Endothelial cell of umbilical vein (primary cell): ENCODE measurements at regions not wholly inside any gene's neighbourhood (a gene's known extent, or its start where the extent isn't known, plus 50 kb on each side); places are given as distances from the start of the nearest gene placed in this dataset.

Experiments used
- BruUV-seq: library from RNA; stranded (reverse); fragments of 400-500 nt; replicated peaks from 2 replicates; lab custom pipeline; 2021; lab: Mats Ljungman, UMichigan
- CTCF ChIA-PET: fragments of 300-600, 350-600 bp; sonication (Branson Sonifier 250); formaldehyde crosslinking; loops from one replicate; lab custom pipeline; 2021; ENCODE audit warnings: antibody characterized with exemption, inconsistent platforms; lab: Charles Lee
- POLR2A ChIA-PET: fragments of 300-600, 350-600 bp; sonication (Branson Sonifier 250); formaldehyde crosslinking; loops from one replicate; lab custom pipeline; 2021; ENCODE audit warnings: antibody characterized with exemption, inconsistent platforms; lab: Charles Lee
- DNase-seq: peaks from one replicate; pipeline ENCODE4 v3.0.0-alpha.2; 2011; ENCODE audit warnings: low read depth, low spot score
- FAIRE-seq: peaks from 2 replicates; lab custom pipeline; 2011; peaks lifted over from hg19 to GRCh38; lab: Jason Lieb, UNC
- H2AFZ ChIP-seq: 2 replicates; pipeline ENCODE4 v1.6.0; 2012; ENCODE audit warnings: low read depth, low read length, control low read depth, inconsistent platforms
- H3K27ac ChIP-seq: 2 replicates; pipeline ENCODE4 v1.5.1; 2011; ENCODE audit warnings: low read depth, mild to moderate bottlenecking, control low read depth, low read length, moderate library complexity; ENCODE audit not compliant: insufficient read depth
- H3K27me3 ChIP-seq, 2 experiments: 2 replicates each; pipeline versions ENCODE4 v1.6.0 to v1.6.1; 2011; ENCODE audit warnings: low read length in 2 of 2, mixed read lengths in 1 of 2; ENCODE audit not compliant: control insufficient read depth in 2 of 2, insufficient read depth in 2 of 2
- H3K36me3 ChIP-seq, 2 experiments: 2 replicates in 1 of 2; 3 replicates in 1 of 2; pipeline ENCODE4 v1.5.1; 2011; ENCODE audit warnings: low read length in 2 of 2, mild to moderate bottlenecking in 1 of 2, moderate library complexity in 1 of 2; ENCODE audit not compliant: control insufficient read depth in 2 of 2, insufficient read depth in 2 of 2; ENCODE audit errors: extremely low read depth in 1 of 2
- H3K4me1 ChIP-seq: 3 replicates; pipeline ENCODE4 v1.5.1; 2011; ENCODE audit warnings: mild to moderate bottlenecking, low read length; ENCODE audit not compliant: control insufficient read depth, insufficient read depth; ENCODE audit errors: extremely low read depth
- H3K4me2 ChIP-seq: 2 replicates; pipeline ENCODE4 v1.6.1; 2011; ENCODE audit warnings: low read length, control low read depth, mixed read lengths; ENCODE audit not compliant: insufficient read depth
- H3K4me3 ChIP-seq, 3 experiments: fragments of 200-600 bp in 1 of 3; sonication (generic), shearing (Covaris generic) in 1 of 3; replicated peaks in 1 of 3; 2 replicates each; pipeline ENCODE4 v1.5.1; 2011 to 2016; ENCODE audit warnings: control low read depth in 3 of 3, low read length in 3 of 3, mild to moderate bottlenecking in 2 of 3, inconsistent platforms in 1 of 3, low read depth in 1 of 3, moderate library complexity in 1 of 3; ENCODE audit not compliant: insufficient read depth in 1 of 3
- H3K79me2 ChIP-seq: 2 replicates; pipeline ENCODE4 v1.6.0; 2012; ENCODE audit warnings: low read length, inconsistent platforms; ENCODE audit not compliant: control insufficient read depth, insufficient read depth
- H3K9ac ChIP-seq: replicated peaks from 2 replicates; pipeline ENCODE3; 2011; ENCODE audit warnings: low read length, control low read depth; ENCODE audit not compliant: insufficient read depth; ENCODE audit errors: extremely low read depth
- H3K9me1 ChIP-seq: replicated peaks from 3 replicates; pipeline ENCODE4 v1.6.0; 2011; ENCODE audit warnings: mild to moderate bottlenecking, low read length; ENCODE audit not compliant: control insufficient read depth, insufficient read depth; ENCODE audit errors: extremely low read depth
- H3K9me3 ChIP-seq: replicated peaks from 2 replicates; pipeline ENCODE4 v1.5.1; 2012; ENCODE audit warnings: low read length, inconsistent platforms; ENCODE audit not compliant: control insufficient read depth, insufficient read depth
- H4K20me1 ChIP-seq: replicated peaks from 2 replicates; pipeline ENCODE3; 2011; ENCODE audit warnings: mild to moderate bottlenecking, low read length; ENCODE audit not compliant: control insufficient read depth, insufficient read depth; ENCODE audit errors: extremely low read depth
- EZH2 ChIP-seq: IDR thresholded peaks from 2 replicates; pipeline ENCODE4 v1.6.1; 2012; ENCODE audit warnings: borderline replicate concordance, low read depth, mild to moderate bottlenecking, moderate library complexity, low read length, inconsistent platforms; ENCODE audit not compliant: severe bottlenecking
- FOS ChIP-seq: IDR thresholded peaks from 2 replicates; pipeline ENCODE4 v1.6.1; 2011; ENCODE audit warnings: mild to moderate bottlenecking, low read length, moderate library complexity, borderline replicate concordance; ENCODE audit not compliant: insufficient read depth
- GATA2 ChIP-seq: IDR thresholded peaks from 2 replicates; pipeline ENCODE4 v1.7.0; 2011; ENCODE audit warnings: low read depth, mild to moderate bottlenecking, moderate library complexity, mixed read lengths, low read length; ENCODE audit not compliant: insufficient read length, insufficient read depth
- JUN ChIP-seq: IDR thresholded peaks from 2 replicates; pipeline ENCODE4 v1.6.1; 2011; ENCODE audit warnings: borderline replicate concordance, low read depth; ENCODE audit not compliant: insufficient read length, insufficient read depth
- MYC ChIP-seq: IDR thresholded peaks from one replicate; pipeline ENCODE4 v1.6.1; 2011; ENCODE audit warnings: mild to moderate bottlenecking, low read depth, low read length
- POLR2A ChIP-seq: IDR thresholded peaks from 2 replicates; pipeline ENCODE4 v1.6.1; 2012; ENCODE audit warnings: low read depth, mild to moderate bottlenecking, control low read depth, low read length
- POLR2AphosphoS5 ChIP-seq: IDR thresholded peaks from 2 replicates; pipeline ENCODE4 v1.6.1; 2012; ENCODE audit warnings: low read depth, mild to moderate bottlenecking, control low read depth, low read length, moderate library complexity; ENCODE audit not compliant: insufficient read depth
- dilution Hi-C: fragments of 300-500 bp; cut with MboI; formaldehyde crosslinking; loops from one replicate; pipeline ENCODE4 v1.15.0; 2019; ENCODE audit warnings: low sequenced_read_pairs; ENCODE audit not compliant: extremely low pct_ligation_motif_present
- intact Hi-C: fragments of 100-400 bp; cut with micrococcal nuclease; formaldehyde crosslinking; loops from one replicate; pipeline ENCODE4 v1.10.0; 2022
- TF ChIP-seq, protein P1 (sequence below), 2 donors: IDR thresholded peaks; 1 replicate in 1 of 2; 2 replicates in 1 of 2; pipeline ENCODE4 v1.5.1; 2011; ENCODE audit warnings: low read length in 2 of 2, mild to moderate bottlenecking in 2 of 2, moderate library complexity in 2 of 2, control low read depth in 1 of 2, inconsistent platforms in 1 of 2, low read depth in 1 of 2; ENCODE audit not compliant: insufficient read depth in 1 of 2; ENCODE audit errors: extremely low read depth in 1 of 2
- TF ChIP-seq, protein P2 (sequence below): IDR thresholded peaks from 2 replicates; pipeline ENCODE4 v1.6.1; 2011; ENCODE audit not compliant: insufficient read depth, insufficient read length

DNA sequence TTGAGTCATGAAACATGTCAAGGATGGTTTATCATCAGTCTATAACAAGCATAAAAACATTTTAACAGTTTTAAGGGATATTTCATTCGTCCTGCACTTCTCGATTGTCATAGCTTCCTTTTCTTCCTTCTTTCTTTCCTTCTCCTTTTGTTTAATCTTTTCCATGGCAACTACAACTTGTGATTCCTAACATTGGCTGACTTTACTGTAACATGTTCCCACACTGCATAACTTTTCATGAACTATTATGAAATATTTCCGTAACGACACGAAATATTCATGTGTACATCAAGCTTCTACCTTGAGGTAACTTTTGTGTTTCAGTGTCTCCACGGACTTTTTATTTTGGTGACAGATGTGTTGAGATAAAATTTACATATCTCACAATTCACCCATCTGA lies 134.4 kb downstream of the ACTR3 start:
- intact Hi-C loops (no loop called here), dilution Hi-C loops (no loop called here)
- no peak overlapping the region for H2AFZ ChIP-seq
- DNase-seq, result no peak
- H3K36me3 ChIP-seq, result no peaks in the 10 kb centered on the region
- H3K79me2 ChIP-seq, result no peaks in the 10 kb centered on the region
- TF ChIP-seq FOS, result no peak
- TF ChIP-seq, protein P1, sequence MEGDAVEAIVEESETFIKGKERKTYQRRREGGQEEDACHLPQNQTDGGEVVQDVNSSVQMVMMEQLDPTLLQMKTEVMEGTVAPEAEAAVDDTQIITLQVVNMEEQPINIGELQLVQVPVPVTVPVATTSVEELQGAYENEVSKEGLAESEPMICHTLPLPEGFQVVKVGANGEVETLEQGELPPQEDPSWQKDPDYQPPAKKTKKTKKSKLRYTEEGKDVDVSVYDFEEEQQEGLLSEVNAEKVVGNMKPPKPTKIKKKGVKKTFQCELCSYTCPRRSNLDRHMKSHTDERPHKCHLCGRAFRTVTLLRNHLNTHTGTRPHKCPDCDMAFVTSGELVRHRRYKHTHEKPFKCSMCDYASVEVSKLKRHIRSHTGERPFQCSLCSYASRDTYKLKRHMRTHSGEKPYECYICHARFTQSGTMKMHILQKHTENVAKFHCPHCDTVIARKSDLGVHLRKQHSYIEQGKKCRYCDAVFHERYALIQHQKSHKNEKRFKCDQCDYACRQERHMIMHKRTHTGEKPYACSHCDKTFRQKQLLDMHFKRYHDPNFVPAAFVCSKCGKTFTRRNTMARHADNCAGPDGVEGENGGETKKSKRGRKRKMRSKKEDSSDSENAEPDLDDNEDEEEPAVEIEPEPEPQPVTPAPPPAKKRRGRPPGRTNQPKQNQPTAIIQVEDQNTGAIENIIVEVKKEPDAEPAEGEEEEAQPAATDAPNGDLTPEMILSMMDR (IDR thresholded peaks at IDR 0.05; ENCODE audit: extremely low read depth in 1 of 2, insufficient read depth in 1 of 2, low read depth in 1 of 2, low read length in 2 of 2), result no peak
- no peak for TF ChIP-seq JUN
- no peaks in the 10 kb centered on the region for H3K4me1 ChIP-seq
- no peaks in the 10 kb centered on the region for H4K20me1 ChIP-seq
- H3K4me2 ChIP-seq, result no peak overlapping the region
- FAIRE-seq, result no peak
- no peak overlapping the region for H3K27ac ChIP-seq
- no TSS peak for BruUV-seq
- no peaks in the 10 kb centered on the region for H3K27me3 ChIP-seq
- no peak overlapping the region for H3K4me3 ChIP-seq
- CTCF ChIA-PET, result no interaction called here
- H3K9me3 ChIP-seq, result no peaks in the 10 kb centered on the region
- no peaks in the 10 kb centered on the region for H3K9me1 ChIP-seq
- POLR2A ChIA-PET, result no interaction called here
- H3K9ac ChIP-seq, result no peak overlapping the region

DNA sequence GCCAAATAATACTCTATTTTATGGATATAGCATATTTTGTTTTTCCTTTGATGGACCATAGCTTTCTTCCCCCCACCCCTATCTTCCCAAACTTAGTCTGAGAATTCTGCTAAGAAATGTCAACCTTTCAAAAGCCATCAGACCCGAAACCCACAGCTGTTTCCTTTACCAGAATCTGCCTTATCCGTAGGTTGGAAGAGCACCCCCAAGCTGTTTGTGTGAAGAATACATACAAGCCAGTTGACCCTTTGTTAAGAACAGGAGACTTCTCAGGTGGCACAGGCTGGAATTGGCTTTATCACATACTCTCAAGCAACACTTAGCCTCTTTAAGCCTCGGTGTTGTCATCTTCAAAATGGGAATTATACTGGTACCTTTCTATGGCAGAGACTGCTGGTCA lies 135.1 kb downstream of the ACTR3 start:
- no TSS peak for BruUV-seq
- Histone ChIP-seq H3K4me2 (no peak overlapping the region), H3K9me3 (no peaks in the 10 kb centered on the region), H3K4me3 (no peak overlapping the region), H4K20me1 (no peaks in the 10 kb centered on the region), H3K27me3 (no peaks in the 10 kb centered on the region), H3K36me3 (no peaks in the 10 kb centered on the region), H3K79me2 (no peaks in the 10 kb centered on the region), H3K4me1 (no peaks in the 10 kb centered on the region), H3K9me1 (no peaks in the 10 kb centered on the region), H2AFZ (no peak overlapping the region), H3K9ac (no peak overlapping the region), H3K27ac (no peak overlapping the region)
- ChIA-PET POLR2A (no interaction called here), CTCF (no interaction called here)
- FAIRE-seq (no peak), DNase-seq (no peak)
- TF ChIP-seq, protein P1 (IDR thresholded peaks at IDR 0.05; ENCODE audit: extremely low read depth in 1 of 2, insufficient read depth in 1 of 2, low read depth in 1 of 2, low read length in 2 of 2), result no peak
- TF ChIP-seq GATA2, result no peak
- TF ChIP-seq, protein P2, sequence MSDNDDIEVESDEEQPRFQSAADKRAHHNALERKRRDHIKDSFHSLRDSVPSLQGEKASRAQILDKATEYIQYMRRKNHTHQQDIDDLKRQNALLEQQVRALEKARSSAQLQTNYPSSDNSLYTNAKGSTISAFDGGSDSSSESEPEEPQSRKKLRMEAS, result no peak
- TF ChIP-seq MYC, result no peak
- TF ChIP-seq POLR2A, result no peak
- TF ChIP-seq FOS, result no peak
- no peak for TF ChIP-seq EZH2
- TF ChIP-seq POLR2AphosphoS5, result no peak
- TF ChIP-seq JUN, result no peak
- dilution Hi-C loops (no loop called here), intact Hi-C loops (no loop called here)
